ENCODE measurements at regions not wholly inside any gene's neighbourhood (a gene's known extent, or its start where the extent isn't known, plus 50 kb on each side); places are given as distances from the start of the nearest gene placed in this dataset.
"Not testable (repeated sequence)": the region's sequence is repeated elsewhere in the genome, so short reads cannot be mapped to it uniquely, and the experiment has no call there.

DNA sequence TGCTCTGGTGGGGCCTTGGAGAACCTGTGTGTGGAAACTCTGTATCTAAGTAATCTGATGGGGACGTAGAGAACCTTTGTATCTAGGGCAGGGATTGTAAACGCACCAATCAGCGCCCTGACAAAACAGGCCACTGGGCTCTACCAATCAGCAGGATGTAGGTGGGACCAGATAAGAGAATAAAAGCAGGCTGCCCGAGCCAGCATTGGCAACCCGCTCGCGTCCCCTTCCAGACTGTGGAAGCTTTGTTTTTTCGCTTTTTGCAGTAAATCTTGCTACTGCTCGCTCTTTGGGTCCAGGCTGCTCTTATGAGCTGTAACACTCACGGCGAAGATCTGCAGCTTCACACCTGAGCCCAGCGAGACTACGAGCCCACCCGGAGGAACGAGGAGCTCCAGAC lies 299.3 kb downstream of the SLC7A11 start:
- TF ChIP-seq POLR2AphosphoS5, EP300, POLR2A (IDR thresholded peaks at IDR 0.05): not testable (repeated sequence)
- TF ChIP-seq, protein P1, sequence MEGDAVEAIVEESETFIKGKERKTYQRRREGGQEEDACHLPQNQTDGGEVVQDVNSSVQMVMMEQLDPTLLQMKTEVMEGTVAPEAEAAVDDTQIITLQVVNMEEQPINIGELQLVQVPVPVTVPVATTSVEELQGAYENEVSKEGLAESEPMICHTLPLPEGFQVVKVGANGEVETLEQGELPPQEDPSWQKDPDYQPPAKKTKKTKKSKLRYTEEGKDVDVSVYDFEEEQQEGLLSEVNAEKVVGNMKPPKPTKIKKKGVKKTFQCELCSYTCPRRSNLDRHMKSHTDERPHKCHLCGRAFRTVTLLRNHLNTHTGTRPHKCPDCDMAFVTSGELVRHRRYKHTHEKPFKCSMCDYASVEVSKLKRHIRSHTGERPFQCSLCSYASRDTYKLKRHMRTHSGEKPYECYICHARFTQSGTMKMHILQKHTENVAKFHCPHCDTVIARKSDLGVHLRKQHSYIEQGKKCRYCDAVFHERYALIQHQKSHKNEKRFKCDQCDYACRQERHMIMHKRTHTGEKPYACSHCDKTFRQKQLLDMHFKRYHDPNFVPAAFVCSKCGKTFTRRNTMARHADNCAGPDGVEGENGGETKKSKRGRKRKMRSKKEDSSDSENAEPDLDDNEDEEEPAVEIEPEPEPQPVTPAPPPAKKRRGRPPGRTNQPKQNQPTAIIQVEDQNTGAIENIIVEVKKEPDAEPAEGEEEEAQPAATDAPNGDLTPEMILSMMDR (IDR thresholded peaks at IDR 0.05), result not testable (repeated sequence)

Measured in stomach (tissue), 4 donors.